HCT116 (cell line): ENCODE measurements at regions not wholly inside any gene's neighbourhood (a gene's known extent, or its start where the extent isn't known, plus 50 kb on each side); places are given as distances from the start of the nearest gene placed in this dataset.

Experiments
- ATAC-seq: fragments of 200-7000 bp; cut with Tn5 transposase; 2 replicates; pipeline ENCODE4 v1.9.1; 2020; ENCODE audit warnings: mild to moderate bottlenecking, moderate library complexity
- BruUV-seq: library from RNA; stranded (reverse); fragments of 400-500 nt; replicated peaks from 2 replicates; lab custom pipeline; 2021; lab: Mats Ljungman, UMichigan
- CTCF ChIA-PET: fragments of 300-600 bp; sonication (Branson Sonifier 250); formaldehyde crosslinking; loops from one replicate; lab custom pipeline; 2021; ENCODE audit warnings: antibody characterized with exemption; lab: Charles Lee
- POLR2A ChIA-PET: fragments of 300-600, 350-600 bp; sonication (Branson Sonifier 250); formaldehyde crosslinking; loops from one replicate; lab custom pipeline; 2021; ENCODE audit warnings: antibody characterized with exemption; lab: Charles Lee
- RAD21 ChIA-PET, 2 experiments: fragments of 300-600 bp; sonication (Branson Sonifier 250); formaldehyde crosslinking; loops; one replicate each; lab custom pipeline; 2023; ENCODE audit warnings: low total read pairs in 2 of 2; ENCODE audit not compliant: uncharacterized antibody in 2 of 2, unreplicated experiment in 2 of 2, low non-redundant PET in 1 of 2; lab: Charles Lee
- DNase-seq: peaks from one replicate; pipeline ENCODE4 v3.0.0-alpha.2; 2010; ENCODE audit warnings: low read depth, low spot score
- H2AFZ ChIP-seq: fragments of 200-600 bp; shearing (Covaris generic), sonication (generic); 2 replicates; pipeline ENCODE4 v1.6.1; 2017; ENCODE audit warnings: low read depth, mixed run types, mixed read lengths, antibody characterized with exemption, low read length; ENCODE audit not compliant: poor library complexity, severe bottlenecking
- H3K27ac ChIP-seq: 2 replicates; pipeline ENCODE4 v1.5.1; 2012; ENCODE audit warnings: low read depth, low read length
- H3K27me3 ChIP-seq: fragments of 200-600 bp; sonication (generic); 2 replicates; pipeline ENCODE4 v1.6.1; 2016; ENCODE audit warnings: mixed run types, low read length, mixed read lengths; ENCODE audit not compliant: insufficient read depth
- H3K36me3 ChIP-seq, 2 experiments: fragments of 200-500 bp in 1 of 2; fragments of 200-600 bp in 1 of 2; sonication (Bioruptor generic) in 1 of 2; sonication (generic) in 1 of 2; 2 replicates each; pipeline versions ENCODE4 v1.5.1 to v1.6.1; 2014 to 2016; ENCODE audit warnings: low read length in 2 of 2, inconsistent platforms in 1 of 2, mixed read lengths in 1 of 2, mixed run types in 1 of 2; ENCODE audit not compliant: insufficient read depth in 2 of 2, control insufficient read depth in 1 of 2
- H3K4me1 ChIP-seq, 2 experiments: fragments of 200-600 bp in 1 of 2; sonication (generic) in 1 of 2; 2 replicates each; pipeline versions ENCODE4 v1.5.1 to v1.6.1; 2012 to 2017; ENCODE audit warnings: low read length in 2 of 2, inconsistent platforms in 1 of 2, mild to moderate bottlenecking in 1 of 2, mixed read lengths in 1 of 2, mixed run types in 1 of 2, moderate library complexity in 1 of 2; ENCODE audit not compliant: insufficient read depth in 2 of 2, control insufficient read depth in 1 of 2
- H3K4me2 ChIP-seq: fragments of 200-600 bp; sonication (generic); 2 replicates; pipeline ENCODE4 v1.6.1; 2017; ENCODE audit warnings: mixed run types, low read length, mixed read lengths
- H3K4me3 ChIP-seq, 2 experiments: fragments of 200-600 bp in 1 of 2; sonication (generic) in 1 of 2; replicated peaks in 1 of 2; 2 replicates each; pipeline ENCODE4 v1.5.1; 2011 to 2016; ENCODE audit warnings: low read length in 2 of 2, control low read depth in 1 of 2, low read depth in 1 of 2, mild to moderate bottlenecking in 1 of 2, mixed read lengths in 1 of 2, mixed run types in 1 of 2
- H3K79me2 ChIP-seq: fragments of 200-600 bp; sonication (generic); 2 replicates; pipeline ENCODE4 v1.6.1; 2017; ENCODE audit warnings: mild to moderate bottlenecking, mixed run types, low read length, moderate library complexity, mixed read lengths; ENCODE audit not compliant: insufficient read depth
- H3K9ac ChIP-seq: fragments of 200-600 bp; sonication (generic); 2 replicates; pipeline ENCODE4 v1.6.1; 2016; ENCODE audit warnings: low read length, mixed read lengths
- H3K9me2 ChIP-seq: fragments of 200-600 bp; sonication (generic), shearing (Covaris generic); 2 replicates; pipeline ENCODE4 v1.6.1; 2017; ENCODE audit warnings: mixed run types, mild to moderate bottlenecking, moderate library complexity; ENCODE audit not compliant: insufficient read depth
- H3K9me3 ChIP-seq, 2 experiments: fragments of 200-500 bp in 1 of 2; fragments of 200-600 bp in 1 of 2; sonication (Bioruptor generic) in 1 of 2; sonication (generic) in 1 of 2; 2 replicates each; pipeline ENCODE4 v1.6.1; 2014 to 2017; ENCODE audit warnings: low read length in 2 of 2, mixed read lengths in 2 of 2, inconsistent platforms in 1 of 2, low read depth in 1 of 2, mild to moderate bottlenecking in 1 of 2, mixed run types in 1 of 2, moderate library complexity in 1 of 2; ENCODE audit not compliant: control insufficient read depth in 1 of 2, insufficient read depth in 1 of 2
- H4K20me1 ChIP-seq: fragments of 200-600 bp; sonication (generic), shearing (Covaris generic); 2 replicates; pipeline ENCODE4 v1.6.1; 2017; ENCODE audit warnings: mixed run types, mild to moderate bottlenecking, moderate library complexity; ENCODE audit not compliant: insufficient read depth
- ATF3 ChIP-seq: IDR thresholded peaks from 2 replicates; pipeline ENCODE4 v1.6.1; 2012
- CEBPB ChIP-seq: IDR thresholded peaks from 2 replicates; pipeline ENCODE4 v1.6.1; 2012; ENCODE audit warnings: low read depth
- EGR1 ChIP-seq: IDR thresholded peaks from 2 replicates; pipeline ENCODE4 v1.6.1; 2012; ENCODE audit warnings: low read depth
- ELF1 ChIP-seq: IDR thresholded peaks from 2 replicates; pipeline ENCODE4 v1.6.1; 2012; ENCODE audit warnings: low read depth, borderline replicate concordance
- FOSL1 ChIP-seq: IDR thresholded peaks from 2 replicates; pipeline ENCODE4 v1.6.1; 2012; ENCODE audit warnings: low read depth
- JUND ChIP-seq: IDR thresholded peaks from 2 replicates; pipeline ENCODE4 v1.6.1; 2012
- POLR2A ChIP-seq: IDR thresholded peaks from 2 replicates; pipeline ENCODE4 v1.7.0; 2011; ENCODE audit warnings: borderline replicate concordance; ENCODE audit not compliant: insufficient read depth, insufficient read length; ENCODE audit errors: extremely low read depth
- RAD21 ChIP-seq: IDR thresholded peaks from 2 replicates; pipeline ENCODE4 v1.6.1; 2012; ENCODE audit warnings: low read depth, mild to moderate bottlenecking
- SIN3A ChIP-seq: IDR thresholded peaks from 2 replicates; pipeline ENCODE4 v1.6.1; 2012; ENCODE audit warnings: low read depth
- SP1 ChIP-seq: IDR thresholded peaks from 2 replicates; pipeline ENCODE4 v1.6.1; 2012; ENCODE audit warnings: low read depth
- SRF ChIP-seq: IDR thresholded peaks from 2 replicates; pipeline ENCODE4 v1.6.1; 2012; ENCODE audit warnings: low read depth
- TCF7L2 ChIP-seq: IDR thresholded peaks from 2 replicates; pipeline ENCODE4 v1.7.0; 2011; ENCODE audit warnings: borderline replicate concordance, inconsistent platforms; ENCODE audit not compliant: insufficient read depth, insufficient read length; ENCODE audit errors: extremely low read depth
- ZFX ChIP-seq: fragments of 450-650 bp; IDR thresholded peaks from 2 replicates; pipeline ENCODE4 v1.6.1; 2017
- ZNF274 ChIP-seq: fragments of 200-500 bp; sonication (Bioruptor generic); IDR thresholded peaks from 2 replicates; pipeline ENCODE4 v1.6.1; 2014; ENCODE audit warnings: mild to moderate bottlenecking, low read depth, low read length, inconsistent platforms
- intact Hi-C: fragments of 100-400 bp; cut with micrococcal nuclease; formaldehyde crosslinking; loops from 2 replicates; pipeline ENCODE4 v1.10.0; 2022
- TF ChIP-seq, protein P1 (sequence below): IDR thresholded peaks from 2 replicates; pipeline ENCODE4 v1.6.1; 2012; ENCODE audit warnings: low read depth

DNA sequence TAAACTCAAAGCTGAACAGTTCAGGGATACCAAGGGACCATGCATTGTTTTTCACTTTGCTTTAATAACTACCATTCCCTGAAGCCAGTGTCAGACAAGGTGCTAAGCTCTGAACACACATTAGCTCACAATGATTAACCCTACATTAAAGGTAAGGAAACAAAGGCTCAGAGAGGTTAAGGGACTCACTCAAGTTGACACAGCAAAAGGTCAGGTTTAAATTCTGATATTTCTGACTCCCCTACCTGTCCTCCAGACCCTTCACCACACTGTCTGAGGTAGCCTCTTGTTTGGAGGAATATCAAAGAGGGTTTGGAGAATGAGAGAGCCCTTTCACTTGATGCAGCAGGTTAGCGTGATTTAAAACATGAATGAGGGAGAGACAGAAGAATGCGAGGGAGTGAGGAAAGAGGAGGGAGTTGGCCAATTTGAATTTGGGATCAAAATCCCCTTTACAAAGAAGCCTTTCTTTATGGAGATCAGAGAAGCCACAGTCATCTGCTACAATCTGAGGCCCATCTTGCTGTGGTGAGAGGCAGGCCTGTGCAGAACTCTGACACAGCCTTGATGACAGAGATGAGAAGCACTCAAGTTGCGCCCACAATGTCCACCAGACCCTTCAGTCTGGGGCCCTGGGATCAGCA is 103.5 kb downstream of the FHDC1 start:
- no peaks in the 10 kb centered on the region for H3K36me3 ChIP-seq
- H4K20me1 ChIP-seq, result no peaks in the 10 kb centered on the region
- H3K27me3 ChIP-seq, result no peaks in the 10 kb centered on the region
- BruUV-seq, result no TSS peak
- H3K27ac ChIP-seq, result no peak overlapping the region
- no peak overlapping the region for H3K4me3 ChIP-seq
- CTCF ChIA-PET, result no interaction called here
- H3K9ac ChIP-seq, result no peak overlapping the region
- TF ChIP-seq, protein P1, sequence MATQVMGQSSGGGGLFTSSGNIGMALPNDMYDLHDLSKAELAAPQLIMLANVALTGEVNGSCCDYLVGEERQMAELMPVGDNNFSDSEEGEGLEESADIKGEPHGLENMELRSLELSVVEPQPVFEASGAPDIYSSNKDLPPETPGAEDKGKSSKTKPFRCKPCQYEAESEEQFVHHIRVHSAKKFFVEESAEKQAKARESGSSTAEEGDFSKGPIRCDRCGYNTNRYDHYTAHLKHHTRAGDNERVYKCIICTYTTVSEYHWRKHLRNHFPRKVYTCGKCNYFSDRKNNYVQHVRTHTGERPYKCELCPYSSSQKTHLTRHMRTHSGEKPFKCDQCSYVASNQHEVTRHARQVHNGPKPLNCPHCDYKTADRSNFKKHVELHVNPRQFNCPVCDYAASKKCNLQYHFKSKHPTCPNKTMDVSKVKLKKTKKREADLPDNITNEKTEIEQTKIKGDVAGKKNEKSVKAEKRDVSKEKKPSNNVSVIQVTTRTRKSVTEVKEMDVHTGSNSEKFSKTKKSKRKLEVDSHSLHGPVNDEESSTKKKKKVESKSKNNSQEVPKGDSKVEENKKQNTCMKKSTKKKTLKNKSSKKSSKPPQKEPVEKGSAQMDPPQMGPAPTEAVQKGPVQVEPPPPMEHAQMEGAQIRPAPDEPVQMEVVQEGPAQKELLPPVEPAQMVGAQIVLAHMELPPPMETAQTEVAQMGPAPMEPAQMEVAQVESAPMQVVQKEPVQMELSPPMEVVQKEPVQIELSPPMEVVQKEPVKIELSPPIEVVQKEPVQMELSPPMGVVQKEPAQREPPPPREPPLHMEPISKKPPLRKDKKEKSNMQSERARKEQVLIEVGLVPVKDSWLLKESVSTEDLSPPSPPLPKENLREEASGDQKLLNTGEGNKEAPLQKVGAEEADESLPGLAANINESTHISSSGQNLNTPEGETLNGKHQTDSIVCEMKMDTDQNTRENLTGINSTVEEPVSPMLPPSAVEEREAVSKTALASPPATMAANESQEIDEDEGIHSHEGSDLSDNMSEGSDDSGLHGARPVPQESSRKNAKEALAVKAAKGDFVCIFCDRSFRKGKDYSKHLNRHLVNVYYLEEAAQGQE, result no peak
- no peak for TF ChIP-seq SRF
- no peak for TF ChIP-seq CEBPB
- TF ChIP-seq RAD21, result no peak
- TF ChIP-seq ATF3, result no peak
- TF ChIP-seq ZFX, result no peak
- no peak for TF ChIP-seq TCF7L2
- TF ChIP-seq JUND, result no peak
- TF ChIP-seq EGR1, result no peak
- no peak for TF ChIP-seq POLR2A
- TF ChIP-seq SP1, result no peak
- no peak for TF ChIP-seq FOSL1
- no peak for TF ChIP-seq ZNF274
- no peak for TF ChIP-seq ELF1
- no peak for TF ChIP-seq SIN3A
- H3K9me2 ChIP-seq, result no peaks in the 10 kb centered on the region
- no peaks in the 10 kb centered on the region for H3K4me1 ChIP-seq
- RAD21 ChIA-PET, result no interaction called here
- POLR2A ChIA-PET, result no interaction called here
- no peak overlapping the region for H2AFZ ChIP-seq
- DNase-seq, result no peak
- H3K79me2 ChIP-seq, result no peaks in the 10 kb centered on the region
- H3K9me3 ChIP-seq, result no peaks in the 10 kb centered on the region
- H3K4me2 ChIP-seq, result no peak overlapping the region
- no peak for ATAC-seq
- intact Hi-C loops, result no loop called here
